HEK293 (cell line): ENCODE measurements at regions not wholly inside any gene's neighbourhood (a gene's known extent, or its start where the extent isn't known, plus 50 kb on each side); places are given as distances from the start of the nearest gene placed in this dataset.

Experiments
- FEZF1 ChIP-seq: fragments of 450-650 bp; formaldehyde crosslinking; IDR thresholded peaks from 2 replicates; pipeline ENCODE4 v1.5.1; 2016; ENCODE audit warnings: missing biosample characterization, missing genetic modification characterization
- GLIS1 ChIP-seq: fragments of 450-650 bp; formaldehyde crosslinking; IDR thresholded peaks from 2 replicates; pipeline ENCODE4 v1.5.1; 2016; ENCODE audit warnings: missing biosample characterization, missing genetic modification characterization
- HOXC10 ChIP-seq: sonication (generic); formaldehyde crosslinking; IDR thresholded peaks from 2 replicates; pipeline ENCODE4 v1.8.1; 2023; ENCODE audit warnings: mild to moderate bottlenecking, missing genetic modification reagents
- PRDM1 ChIP-seq: fragments of 450-650 bp; formaldehyde crosslinking; IDR thresholded peaks from 2 replicates; pipeline ENCODE4; 2016; ENCODE audit warnings: missing biosample characterization, missing genetic modification characterization
- PRDM4 ChIP-seq: fragments of 450-650 bp; formaldehyde crosslinking; IDR thresholded peaks from 2 replicates; pipeline ENCODE4 v1.5.1; 2017; ENCODE audit warnings: missing biosample characterization, missing genetic modification characterization
- PRDM6 ChIP-seq: fragments of 450-650 bp; formaldehyde crosslinking; IDR thresholded peaks from 2 replicates; pipeline ENCODE4 v1.5.1; 2017; ENCODE audit warnings: missing biosample characterization, missing genetic modification characterization
- TCF7L2 ChIP-seq: IDR thresholded peaks from 2 replicates; pipeline ENCODE4 v1.6.1; 2011; ENCODE audit warnings: low read depth, mild to moderate bottlenecking, inconsistent platforms, low read length, moderate library complexity, borderline replicate concordance
- ZBTB10 ChIP-seq: fragments of 450-650 bp; formaldehyde crosslinking; IDR thresholded peaks from 2 replicates; pipeline ENCODE4 v1.5.1; 2016; ENCODE audit warnings: missing biosample characterization, missing genetic modification characterization
- ZBTB11 ChIP-seq: fragments of 450-650 bp; formaldehyde crosslinking; conservative IDR thresholded peaks from 2 replicates; pipeline ENCODE4 v1.5.1; 2016; ENCODE audit warnings: low read depth, missing biosample characterization, missing genetic modification characterization
- ZNF114 ChIP-seq: fragments of 450-650 bp; formaldehyde crosslinking; IDR thresholded peaks from 2 replicates; pipeline ENCODE4 v1.5.0; 2017; ENCODE audit warnings: missing biosample characterization, missing genetic modification characterization
- ZNF132 ChIP-seq: fragments of 450-650 bp; formaldehyde crosslinking; IDR thresholded peaks from 2 replicates; pipeline ENCODE4 v1.5.1; 2017; ENCODE audit warnings: missing biosample characterization, missing genetic modification characterization, borderline replicate concordance
- ZNF2 ChIP-seq: fragments of 450-650 bp; formaldehyde crosslinking; IDR thresholded peaks from 2 replicates; pipeline ENCODE4 v1.5.1; 2016; ENCODE audit warnings: missing biosample characterization, missing genetic modification characterization
- ZNF274 ChIP-seq, 2 experiments: fragments of 200-500 bp in 1 of 2; fragments of 450-650 bp in 1 of 2; sonication (Bioruptor generic) in 1 of 2; formaldehyde crosslinking in 1 of 2; IDR thresholded peaks; 2 replicates each; pipeline versions ENCODE4 v1.5.1 to v1.6.1; 2014 to 2016; ENCODE audit warnings: borderline replicate concordance in 1 of 2, inconsistent platforms in 1 of 2, low read length in 1 of 2, missing biosample characterization in 1 of 2, missing genetic modification characterization in 1 of 2
- ZNF280D ChIP-seq: fragments of 450-650 bp; formaldehyde crosslinking; IDR thresholded peaks from 2 replicates; pipeline ENCODE4 v1.5.1; 2016; ENCODE audit warnings: missing biosample characterization, missing genetic modification characterization
- ZNF311 ChIP-seq: fragments of 450-650 bp; formaldehyde crosslinking; IDR thresholded peaks from 2 replicates; pipeline ENCODE4 v1.5.1; 2017; ENCODE audit warnings: missing biosample characterization, missing genetic modification characterization, borderline replicate concordance
- ZNF473 ChIP-seq: fragments of 450-650 bp; formaldehyde crosslinking; IDR thresholded peaks from 2 replicates; pipeline ENCODE4 v1.5.1; 2017; ENCODE audit warnings: missing biosample characterization, missing genetic modification characterization
- ZNF510 ChIP-seq: fragments of 450-650 bp; formaldehyde crosslinking; IDR thresholded peaks from 2 replicates; pipeline ENCODE4 v1.5.1; 2018; ENCODE audit warnings: mild to moderate bottlenecking, missing genetic modification characterization, missing biosample characterization; ENCODE audit not compliant: insufficient replicate concordance
- ZNF701 ChIP-seq: fragments of 450-650 bp; formaldehyde crosslinking; IDR thresholded peaks from 2 replicates; pipeline ENCODE4 v1.5.1; 2016; ENCODE audit warnings: missing biosample characterization, missing genetic modification characterization
- ZNF785 ChIP-seq: fragments of 450-650 bp; formaldehyde crosslinking; IDR thresholded peaks from 2 replicates; pipeline ENCODE4 v1.5.1; 2016; ENCODE audit warnings: missing biosample characterization, missing genetic modification characterization
- ZNF791 ChIP-seq: fragments of 450-650 bp; formaldehyde crosslinking; IDR thresholded peaks from 2 replicates; pipeline ENCODE4 v1.5.1; 2016; ENCODE audit warnings: missing biosample characterization, missing genetic modification characterization
- ZNF792 ChIP-seq: fragments of 450-650 bp; formaldehyde crosslinking; IDR thresholded peaks from 2 replicates; pipeline ENCODE4 v1.5.1; 2016; ENCODE audit warnings: missing biosample characterization, missing genetic modification characterization
- ZNF830 ChIP-seq: fragments of 450-650 bp; IDR thresholded peaks from 2 replicates; pipeline ENCODE4 v1.5.0; 2018; ENCODE audit warnings: missing biosample characterization, missing genetic modification characterization, low read depth, mild to moderate bottlenecking, moderate library complexity

- TF ChIP-seq ZNF510 (no peak), ZNF311 (no peak), TCF7L2 (peak; percentile 80), ZNF274 (IDR thresholded peaks at IDR 0.05; ENCODE audit: low read length) (no peak), ZNF274 (tag by site-specific recombination; IDR thresholded peaks at IDR 0.05; ENCODE audit: borderline replicate concordance) (no peak), ZNF280D (tag by site-specific recombination) (no peak), ZNF792 (tag by site-specific recombination) (no peak), PRDM4 (tag by site-specific recombination) (no peak), ZNF2 (tag by site-specific recombination) (peak; percentile 60; the same call in 1 of the 2 replicates), ZBTB11 (tag by site-specific recombination) (no peak), ZNF701 (tag by site-specific recombination) (0 out of 2 replicates have a peak, but pooled peaks have one; percentile 51), ZNF791 (tag by site-specific recombination) (no peak), ZBTB10 (no peak), ZNF785 (tag by site-specific recombination) (no peak), ZNF473 (no peak), HOXC10 (no peak), PRDM6 (peak; percentile 57), GLIS1 (tag by site-specific recombination) (peak; percentile 94), ZNF830 (tag by site-specific recombination) (no peak), PRDM1 (tag by site-specific recombination) (peak; percentile 37; the same call in 1 of the 2 replicates), ZNF132 (tag by site-specific recombination) (no peak), ZNF114 (no peak), FEZF1 (peak; percentile 97)
Observed at GRCh38 chr13:80235166-80235966, 105.6 kb downstream of the SPRY2 start (continued).
